Neural cell (in vitro differentiated cells): ENCODE measurements at regions not wholly inside any gene's neighbourhood (a gene's known extent, or its start where the extent isn't known, plus 50 kb on each side); places are given as distances from the start of the nearest gene placed in this dataset.

Source experiments
- EP300 ChIP-seq: fragments of 450-650 bp; conservative IDR thresholded peaks from 2 replicates; pipeline ENCODE4 v1.6.1; 2014; ENCODE audit warnings: antibody characterized with exemption, mild to moderate bottlenecking, moderate library complexity; ENCODE audit not compliant: poor library complexity, severe bottlenecking
- SMC3 ChIP-seq: fragments of 450-650 bp; conservative IDR thresholded peaks from 2 replicates; pipeline ENCODE4 v1.6.1; 2014; ENCODE audit warnings: antibody characterized with exemption, mild to moderate bottlenecking, moderate library complexity; ENCODE audit not compliant: poor library complexity
- TF ChIP-seq, protein P1 (sequence below): fragments of 450-650 bp; IDR thresholded peaks from 2 replicates; pipeline ENCODE4 v1.5.1; 2014; ENCODE audit warnings: antibody characterized with exemption, mild to moderate bottlenecking, moderate library complexity; ENCODE audit not compliant: poor library complexity, severe bottlenecking

DNA sequence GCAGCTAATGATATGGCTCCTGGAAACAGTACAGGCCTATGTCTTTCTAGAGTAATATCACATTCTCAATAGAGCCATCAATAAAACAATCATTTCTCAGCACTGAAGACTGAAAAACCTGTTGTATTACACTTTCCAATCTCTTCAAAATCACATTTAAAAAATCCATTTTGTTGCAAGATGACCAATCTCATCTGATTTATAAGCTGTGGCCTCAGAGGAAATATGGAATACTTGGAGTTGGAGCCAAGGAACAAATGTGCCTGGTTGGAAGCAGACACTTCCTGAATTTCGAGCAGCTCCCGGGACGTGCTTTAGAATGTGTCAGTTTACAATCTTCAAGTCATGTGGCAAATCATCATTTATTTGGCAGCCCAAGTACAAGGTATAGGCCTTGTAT lies 114.5 kb downstream of the ADCYAP1 start:
- TF ChIP-seq, protein P1, sequence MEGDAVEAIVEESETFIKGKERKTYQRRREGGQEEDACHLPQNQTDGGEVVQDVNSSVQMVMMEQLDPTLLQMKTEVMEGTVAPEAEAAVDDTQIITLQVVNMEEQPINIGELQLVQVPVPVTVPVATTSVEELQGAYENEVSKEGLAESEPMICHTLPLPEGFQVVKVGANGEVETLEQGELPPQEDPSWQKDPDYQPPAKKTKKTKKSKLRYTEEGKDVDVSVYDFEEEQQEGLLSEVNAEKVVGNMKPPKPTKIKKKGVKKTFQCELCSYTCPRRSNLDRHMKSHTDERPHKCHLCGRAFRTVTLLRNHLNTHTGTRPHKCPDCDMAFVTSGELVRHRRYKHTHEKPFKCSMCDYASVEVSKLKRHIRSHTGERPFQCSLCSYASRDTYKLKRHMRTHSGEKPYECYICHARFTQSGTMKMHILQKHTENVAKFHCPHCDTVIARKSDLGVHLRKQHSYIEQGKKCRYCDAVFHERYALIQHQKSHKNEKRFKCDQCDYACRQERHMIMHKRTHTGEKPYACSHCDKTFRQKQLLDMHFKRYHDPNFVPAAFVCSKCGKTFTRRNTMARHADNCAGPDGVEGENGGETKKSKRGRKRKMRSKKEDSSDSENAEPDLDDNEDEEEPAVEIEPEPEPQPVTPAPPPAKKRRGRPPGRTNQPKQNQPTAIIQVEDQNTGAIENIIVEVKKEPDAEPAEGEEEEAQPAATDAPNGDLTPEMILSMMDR: no peak
- TF ChIP-seq SMC3 (no peak), EP300 (no peak)
